NOMO-1 (cell line): ENCODE measurements at regions not wholly inside any gene's neighbourhood (a gene's known extent, or its start where the extent isn't known, plus 50 kb on each side); places are given as distances from the start of the nearest gene placed in this dataset.
"Not testable (repeated sequence)": the region's sequence is repeated elsewhere in the genome, so short reads cannot be mapped to it uniquely, and the experiment has no call there.

Source experiments
- DNase-seq, 2 experiments: peaks; one replicate each; lab custom pipeline; 2025; ENCODE audit not compliant: unreplicated experiment in 2 of 2; lab: John Stamatoyannopoulos, UW

GRCh38 chr7:92925876-92926696, 89.7 kb upstream of the CDK6 start:
- no peak for DNase-seq

DNA sequence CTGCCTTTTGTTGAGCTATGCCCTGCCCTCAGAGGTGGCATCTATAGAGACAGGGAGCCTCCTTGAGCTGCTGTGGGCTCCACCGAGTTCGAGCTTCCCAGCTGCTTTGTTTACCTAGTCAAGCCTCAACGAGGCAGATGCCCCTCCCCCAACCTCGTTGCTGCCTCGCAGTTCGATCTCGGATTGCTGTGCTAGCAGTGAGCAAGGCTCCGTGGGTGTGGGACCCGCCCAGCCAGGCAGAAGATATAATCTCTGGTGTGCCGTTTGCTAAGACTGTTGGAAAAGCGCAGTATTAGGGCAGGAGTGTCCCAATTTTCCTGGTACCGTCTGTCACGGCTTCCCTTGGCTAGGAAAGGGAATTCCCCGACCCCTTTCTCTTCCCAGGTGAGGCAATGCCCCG, 88.4 kb upstream of the CDK6 start:
- no peak for DNase-seq

DNA sequence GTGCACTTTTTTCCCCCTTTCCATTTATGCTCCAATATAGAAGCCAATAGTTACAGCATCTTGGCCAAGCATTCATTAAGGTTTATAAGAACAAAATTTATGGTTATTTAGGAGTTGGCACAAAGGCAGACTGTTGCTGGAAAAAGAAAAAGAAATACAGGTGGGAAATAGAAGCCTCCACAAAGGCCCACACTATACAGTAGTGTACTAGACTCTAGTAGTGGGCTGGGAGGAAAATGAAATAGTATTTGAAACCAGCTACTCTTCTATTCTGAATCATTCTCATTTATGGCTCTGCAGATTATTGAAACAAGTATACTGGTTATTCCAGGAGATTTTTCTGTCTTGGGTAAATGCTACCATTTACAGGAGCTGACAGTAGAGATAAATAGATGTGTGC, 80.9 kb upstream of the CDK6 start:
- DNase-seq, result no peak

GRCh38 chr7:92916770-92917224, 80.4 kb upstream of the CDK6 start:
- DNase-seq, result no peak

GRCh38 chr7:92915348-92915747, 79.0 kb upstream of the CDK6 start:
- no peak for DNase-seq

DNA sequence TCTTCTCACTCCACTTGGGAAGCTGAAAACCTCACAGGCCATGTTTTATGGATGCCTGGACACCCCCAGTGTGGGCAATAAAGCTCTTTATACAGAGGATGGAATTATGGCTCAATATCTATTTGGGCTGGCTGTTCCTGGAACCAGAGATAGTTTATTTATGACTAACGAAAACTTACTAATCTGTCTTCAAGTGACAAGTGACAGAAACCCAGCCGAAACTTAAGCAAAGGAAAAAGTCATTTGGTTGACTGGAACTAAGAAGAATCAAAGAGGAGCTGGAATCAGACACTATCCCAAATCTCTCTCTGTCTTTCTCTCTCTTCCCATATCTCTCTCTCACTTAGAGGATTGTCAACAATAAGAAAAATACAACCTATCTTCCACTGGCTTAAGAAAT, 78.3 kb upstream of the CDK6 start:
- no peak for DNase-seq

- no peak for DNase-seq
Observed at GRCh38 chr7:92913849-92914248, 77.5 kb upstream of the CDK6 start.

- no peak for DNase-seq
Observed at GRCh38 chr7:92910976-92911375, 74.6 kb upstream of the CDK6 start.

GRCh38 chr7:92909686-92910475, 73.5 kb upstream of the CDK6 start:
- no peak for DNase-seq

DNA sequence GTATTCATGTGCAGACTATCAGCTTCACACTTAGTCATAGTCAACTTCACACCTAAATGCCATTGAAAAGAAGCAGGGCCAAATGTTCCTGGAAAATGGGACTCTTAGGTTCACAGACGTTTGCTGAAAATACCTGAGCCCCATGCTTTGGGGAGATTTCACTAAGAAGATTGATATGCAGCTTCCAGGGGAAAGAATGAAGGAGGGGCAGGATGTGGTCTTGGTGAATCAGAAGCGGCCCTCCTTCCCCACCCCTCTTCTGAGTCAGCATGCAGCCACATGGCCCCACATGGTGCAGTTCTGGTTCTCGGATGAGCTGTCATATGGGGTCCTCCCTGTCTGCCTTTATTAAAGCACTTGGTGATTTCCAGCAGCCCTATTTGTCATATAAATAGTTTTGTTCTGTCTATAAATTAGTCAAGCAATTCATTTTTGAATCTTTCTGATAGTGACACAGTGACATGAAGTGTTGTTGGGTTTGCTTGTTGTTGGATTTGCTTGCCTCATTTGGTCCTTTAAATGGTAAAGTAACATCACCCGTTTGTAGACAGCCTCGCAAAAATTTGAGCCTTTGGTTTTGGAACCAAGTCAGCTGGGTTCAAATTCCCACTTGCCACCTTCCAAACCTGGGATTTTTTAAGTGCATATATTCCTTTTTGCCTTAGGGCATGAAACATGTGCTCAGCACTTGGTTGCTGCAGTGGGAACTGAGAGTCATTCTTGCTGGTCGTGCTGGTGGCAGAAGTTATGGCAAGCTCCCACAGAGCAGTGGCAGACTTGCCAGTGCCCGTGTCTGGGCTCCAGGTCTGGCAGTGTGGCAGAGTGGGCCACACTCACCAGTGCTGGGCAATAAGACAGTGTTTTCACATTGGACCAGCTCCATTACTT, 68.1 kb upstream of the CDK6 start:
- DNase-seq, result peak; percentile 90 to 97

- DNase-seq, result no peak
Observed at GRCh38 chr7:92898798-92899197, 62.4 kb upstream of the CDK6 start.

DNA sequence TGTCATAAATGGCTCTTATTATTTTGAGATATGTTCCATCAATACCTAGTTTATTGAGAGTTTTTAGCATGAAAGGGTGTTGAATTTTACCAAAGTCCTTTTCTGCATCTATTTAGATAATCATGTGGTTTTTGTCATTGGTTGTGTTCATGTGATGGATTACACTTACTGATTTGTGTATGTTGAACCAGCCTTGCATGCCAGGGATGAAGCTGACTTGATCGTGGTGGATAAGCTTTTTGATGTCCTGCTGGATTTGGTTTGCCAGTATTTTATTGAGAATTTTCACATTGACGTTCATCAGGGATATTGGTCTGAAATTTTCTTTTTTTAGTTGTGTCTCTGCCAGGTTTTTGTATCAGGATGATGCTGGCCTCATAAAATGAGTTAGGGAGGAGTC, 58.5 kb upstream of the CDK6 start:
- DNase-seq, result not testable (repeated sequence)

- no peak for DNase-seq
Observed at GRCh38 chr7:92889081-92889480, 52.7 kb upstream of the CDK6 start.
